HEK293 (cell line): ENCODE measurements at regions not wholly inside any gene's neighbourhood (a gene's known extent, or its start where the extent isn't known, plus 50 kb on each side); places are given as distances from the start of the nearest gene placed in this dataset.

Experiments used
- CTCF ChIA-PET: fragments of 350-600 bp; formaldehyde crosslinking; extraction: SDS; loops from one replicate; lab custom pipeline; 2021; ENCODE audit warnings: antibody characterized with exemption; lab: Yijun Ruan, JAX
- POLR2A ChIA-PET: fragments of 300-600 bp; formaldehyde crosslinking; extraction: SDS; loops from one replicate; lab custom pipeline; 2020; ENCODE audit warnings: antibody characterized with exemption, inconsistent platforms; lab: Yijun Ruan, JAX
- H3K27ac ChIP-seq: fragments of 200-500 bp; sonication (Bioruptor generic); 2 replicates; pipeline ENCODE4 v1.5.1; 2014; ENCODE audit warnings: low read depth, low read length, control low read depth, inconsistent platforms; ENCODE audit errors: extremely low read depth
- H3K36me3 ChIP-seq, 2 experiments: fragments of 200-500 bp in 1 of 2; sonication (Bioruptor generic) in 1 of 2; 1 replicate in 1 of 2; 2 replicates in 1 of 2; pipeline ENCODE4 v1.5.1; 2014 to 2017; ENCODE audit warnings: inconsistent platforms in 2 of 2, low read length in 2 of 2; ENCODE audit not compliant: control insufficient read depth in 2 of 2, insufficient read depth in 1 of 2
- H3K4me1 ChIP-seq: fragments of 200-500 bp; sonication (Bioruptor generic); 2 replicates; pipeline ENCODE4 v1.5.1; 2014; ENCODE audit warnings: mild to moderate bottlenecking, low read length, inconsistent platforms; ENCODE audit not compliant: control insufficient read depth, insufficient read depth
- H3K4me3 ChIP-seq: 2 replicates; pipeline ENCODE4 v1.5.1; 2011; ENCODE audit warnings: low read depth, mild to moderate bottlenecking, control low read depth, low read length, moderate library complexity
- H3K9me3 ChIP-seq: fragments of 200-500 bp; sonication (Bioruptor generic); 2 replicates; pipeline ENCODE4 v1.5.1; 2014; ENCODE audit warnings: low read depth, low read length, inconsistent platforms; ENCODE audit not compliant: control insufficient read depth, insufficient read depth
- EGR2 ChIP-seq: fragments of 450-650 bp; formaldehyde crosslinking; IDR thresholded peaks from 2 replicates; pipeline ENCODE4 v1.5.1; 2016; ENCODE audit warnings: low read depth, missing biosample characterization, missing genetic modification characterization
- HOXC10 ChIP-seq: sonication (generic); formaldehyde crosslinking; IDR thresholded peaks from 2 replicates; pipeline ENCODE4 v1.8.1; 2023; ENCODE audit warnings: mild to moderate bottlenecking, missing genetic modification reagents
- KLF9 ChIP-seq: fragments of 450-650 bp; formaldehyde crosslinking; IDR thresholded peaks from 2 replicates; pipeline ENCODE4 v1.5.1; 2016; ENCODE audit warnings: missing biosample characterization, missing genetic modification characterization, low read depth
- SCRT2 ChIP-seq: fragments of 450-650 bp; formaldehyde crosslinking; IDR thresholded peaks from 2 replicates; pipeline ENCODE4 v1.5.1; 2016; ENCODE audit warnings: missing biosample characterization, missing genetic modification characterization
- TRIM28 ChIP-seq: IDR thresholded peaks from 2 replicates; pipeline ENCODE4 v1.6.1; 2011; ENCODE audit warnings: low read length, control low read depth, borderline replicate concordance
- ZBTB17 ChIP-seq: fragments of 450-650 bp; formaldehyde crosslinking; IDR thresholded peaks from 2 replicates; pipeline ENCODE4 v1.5.1; 2016; ENCODE audit warnings: missing biosample characterization, missing genetic modification characterization
- ZBTB7A ChIP-seq: fragments of 450-650 bp; formaldehyde crosslinking; IDR thresholded peaks from 2 replicates; pipeline ENCODE4 v1.5.1; 2016; ENCODE audit warnings: low read depth, missing biosample characterization, missing genetic modification characterization
- ZFHX2 ChIP-seq: fragments of 450-650 bp; formaldehyde crosslinking; conservative IDR thresholded peaks from 2 replicates; pipeline ENCODE4 v1.5.1; 2016; ENCODE audit warnings: missing biosample characterization, missing genetic modification characterization
- ZIC2 ChIP-seq: fragments of 450-650 bp; formaldehyde crosslinking; IDR thresholded peaks from 2 replicates; pipeline ENCODE4 v1.5.1; 2016; ENCODE audit warnings: missing biosample characterization, missing genetic modification characterization
- ZNF112 ChIP-seq: fragments of 450-650 bp; formaldehyde crosslinking; IDR thresholded peaks from 2 replicates; pipeline ENCODE4 v1.5.0; 2017; ENCODE audit warnings: missing biosample characterization, missing genetic modification characterization
- ZNF157 ChIP-seq: fragments of 450-650 bp; formaldehyde crosslinking; IDR thresholded peaks from 2 replicates; pipeline ENCODE4 v1.5.1; 2016; ENCODE audit warnings: missing biosample characterization, missing genetic modification characterization
- ZNF292 ChIP-seq: fragments of 450-650 bp; formaldehyde crosslinking; IDR thresholded peaks from 2 replicates; pipeline ENCODE4 v1.5.1; 2016; ENCODE audit warnings: low read depth, missing biosample characterization, missing genetic modification characterization, borderline replicate concordance
- ZNF302 ChIP-seq: fragments of 450-650 bp; formaldehyde crosslinking; IDR thresholded peaks from 2 replicates; pipeline ENCODE4 v1.5.1; 2016; ENCODE audit warnings: missing biosample characterization, missing genetic modification characterization, low read depth
- ZNF423 ChIP-seq: fragments of 450-650 bp; formaldehyde crosslinking; IDR thresholded peaks from 2 replicates; pipeline ENCODE4 v1.5.1; 2016; ENCODE audit warnings: missing biosample characterization, missing genetic modification characterization
- ZNF488 ChIP-seq: fragments of 450-650 bp; formaldehyde crosslinking; IDR thresholded peaks from 2 replicates; pipeline ENCODE4 v1.5.1; 2016; ENCODE audit warnings: missing biosample characterization, missing genetic modification characterization
- ZNF544 ChIP-seq: fragments of 450-650 bp; formaldehyde crosslinking; IDR thresholded peaks from 2 replicates; pipeline ENCODE4 v1.5.0; 2017; ENCODE audit warnings: missing biosample characterization, missing genetic modification characterization
- ZNF658 ChIP-seq: fragments of 450-650 bp; formaldehyde crosslinking; IDR thresholded peaks from 2 replicates; pipeline ENCODE4; 2016; ENCODE audit warnings: missing biosample characterization, missing genetic modification characterization
- ZNF701 ChIP-seq: fragments of 450-650 bp; formaldehyde crosslinking; IDR thresholded peaks from 2 replicates; pipeline ENCODE4 v1.5.1; 2016; ENCODE audit warnings: missing biosample characterization, missing genetic modification characterization
- ZNF777 ChIP-seq: fragments of 450-650 bp; formaldehyde crosslinking; IDR thresholded peaks from 2 replicates; pipeline ENCODE4 v1.5.1; 2017; ENCODE audit warnings: missing biosample characterization, missing genetic modification characterization, borderline replicate concordance
- ZNF837 ChIP-seq: fragments of 450-650 bp; formaldehyde crosslinking; IDR thresholded peaks from 2 replicates; pipeline ENCODE4 v1.5.1; 2016; ENCODE audit warnings: missing biosample characterization, missing genetic modification characterization
- ZSCAN18 ChIP-seq: fragments of 450-650 bp; formaldehyde crosslinking; IDR thresholded peaks from 2 replicates; pipeline ENCODE4 v1.5.1; 2016; ENCODE audit warnings: missing biosample characterization, missing genetic modification characterization
- TF ChIP-seq, protein P1 (sequence below): fragments of 450-650 bp; formaldehyde crosslinking; IDR thresholded peaks from 2 replicates; pipeline ENCODE4 v1.5.1; 2016; ENCODE audit warnings: missing biosample characterization, missing genetic modification characterization, borderline replicate concordance
- TF ChIP-seq, protein P2 (sequence below): fragments of 450-650 bp; IDR thresholded peaks from 2 replicates; pipeline ENCODE4 v1.5.1; 2018; ENCODE audit warnings: missing biosample characterization, missing genetic modification characterization
- TF ChIP-seq, protein P3 (sequence below): fragments of 450-650 bp; formaldehyde crosslinking; IDR thresholded peaks from 2 replicates; pipeline ENCODE4 v1.5.1; 2016; ENCODE audit warnings: missing biosample characterization, missing genetic modification characterization
- TF ChIP-seq, protein P4 (sequence below): fragments of 450-650 bp; formaldehyde crosslinking; IDR thresholded peaks from 2 replicates; pipeline ENCODE4 v1.5.1; 2017; ENCODE audit warnings: missing biosample characterization, missing genetic modification characterization

DNA sequence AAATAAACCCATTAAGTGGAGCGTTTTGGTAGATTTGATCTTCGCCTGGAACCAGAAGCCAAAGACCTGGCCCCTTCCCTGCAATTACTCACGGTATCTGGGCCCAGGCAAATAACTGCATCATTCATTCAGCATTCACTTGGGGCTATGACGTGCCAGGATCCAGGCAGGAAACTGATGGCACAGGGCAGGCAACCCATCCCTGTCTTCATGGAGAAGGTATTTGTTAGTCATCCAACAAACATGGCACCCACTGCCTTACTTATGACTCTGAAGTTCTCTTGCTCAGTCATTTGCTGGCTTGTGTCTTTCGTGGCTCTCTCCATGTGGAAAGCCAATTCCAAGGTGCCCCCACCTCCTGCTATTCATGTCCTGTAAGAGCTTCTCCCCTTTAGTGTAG, 232.4 kb downstream of the BMP7 start (continued):
- no peak for TF ChIP-seq ZNF488 (tag by site-specific recombination)
- TF ChIP-seq, protein P1, sequence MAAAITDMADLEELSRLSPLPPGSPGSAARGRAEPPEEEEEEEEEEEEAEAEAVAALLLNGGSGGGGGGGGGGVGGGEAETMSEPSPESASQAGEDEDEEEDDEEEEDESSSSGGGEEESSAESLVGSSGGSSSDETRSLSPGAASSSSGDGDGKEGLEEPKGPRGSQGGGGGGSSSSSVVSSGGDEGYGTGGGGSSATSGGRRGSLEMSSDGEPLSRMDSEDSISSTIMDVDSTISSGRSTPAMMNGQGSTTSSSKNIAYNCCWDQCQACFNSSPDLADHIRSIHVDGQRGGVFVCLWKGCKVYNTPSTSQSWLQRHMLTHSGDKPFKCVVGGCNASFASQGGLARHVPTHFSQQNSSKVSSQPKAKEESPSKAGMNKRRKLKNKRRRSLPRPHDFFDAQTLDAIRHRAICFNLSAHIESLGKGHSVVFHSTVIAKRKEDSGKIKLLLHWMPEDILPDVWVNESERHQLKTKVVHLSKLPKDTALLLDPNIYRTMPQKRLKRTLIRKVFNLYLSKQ (tag by site-specific recombination): no peak
- TF ChIP-seq, protein P2, sequence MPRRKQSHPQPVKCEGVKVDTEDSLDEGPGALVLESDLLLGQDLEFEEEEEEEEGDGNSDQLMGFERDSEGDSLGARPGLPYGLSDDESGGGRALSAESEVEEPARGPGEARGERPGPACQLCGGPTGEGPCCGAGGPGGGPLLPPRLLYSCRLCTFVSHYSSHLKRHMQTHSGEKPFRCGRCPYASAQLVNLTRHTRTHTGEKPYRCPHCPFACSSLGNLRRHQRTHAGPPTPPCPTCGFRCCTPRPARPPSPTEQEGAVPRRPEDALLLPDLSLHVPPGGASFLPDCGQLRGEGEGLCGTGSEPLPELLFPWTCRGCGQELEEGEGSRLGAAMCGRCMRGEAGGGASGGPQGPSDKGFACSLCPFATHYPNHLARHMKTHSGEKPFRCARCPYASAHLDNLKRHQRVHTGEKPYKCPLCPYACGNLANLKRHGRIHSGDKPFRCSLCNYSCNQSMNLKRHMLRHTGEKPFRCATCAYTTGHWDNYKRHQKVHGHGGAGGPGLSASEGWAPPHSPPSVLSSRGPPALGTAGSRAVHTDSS (tag by site-specific recombination): no peak
- TF ChIP-seq ZNF423 (tag by site-specific recombination): no peak

DNA sequence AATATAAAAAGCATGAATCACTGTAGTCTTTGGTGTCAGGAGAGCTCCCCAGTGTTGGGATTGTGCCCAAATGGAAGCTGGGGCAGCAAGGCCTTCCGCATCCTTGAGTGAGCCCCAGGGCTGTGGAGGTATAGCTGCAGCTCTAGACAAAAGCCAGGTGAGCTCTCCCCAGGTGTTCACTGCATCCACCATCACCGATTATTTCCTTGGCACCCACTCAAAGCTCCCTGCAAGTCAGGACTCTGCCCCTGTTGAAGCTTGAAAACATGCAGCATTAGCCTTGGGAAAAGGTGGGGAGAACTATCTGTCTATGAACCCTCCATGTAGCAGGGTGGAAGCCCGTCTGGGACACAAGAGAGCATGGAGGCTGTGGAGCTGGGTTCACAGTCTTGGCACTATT, 228.8 kb downstream of the BMP7 start:
- no peaks in the 10 kb centered on the region for H3K4me1 ChIP-seq
- ChIA-PET CTCF (interaction anchor here (0.6 kb wide), 1 partner anchor 289 kb away, joined by 3 read pairs; no protein-coding TSS in a partner anchor), POLR2A (no interaction called here)
- no peak overlapping the region for H3K4me3 ChIP-seq
- no peak for TF ChIP-seq EGR2 (tag by site-specific recombination)
- no peak for TF ChIP-seq ZNF302 (tag by site-specific recombination)
- TF ChIP-seq ZNF112 (tag by site-specific recombination): no peak
- TF ChIP-seq ZNF157: no peak
- no peak for TF ChIP-seq TRIM28
- no peak for TF ChIP-seq ZBTB7A (tag by site-specific recombination)
- TF ChIP-seq ZFHX2 (tag by site-specific recombination): no peak
- no peak for TF ChIP-seq ZNF292
- no peak for TF ChIP-seq ZSCAN18
- no peak for TF ChIP-seq KLF9 (tag by site-specific recombination)
- H3K27ac ChIP-seq: no peak overlapping the region
- no peaks in the 10 kb centered on the region for H3K9me3 ChIP-seq
- no peaks in the 10 kb centered on the region for H3K36me3 ChIP-seq

GRCh38 chr20:57038608-57039440, 227.6 kb downstream of the BMP7 start:
- CTCF ChIA-PET: interaction anchor here (0.7 kb wide), 2 partner anchors 85 to 110 kb away, joined by 3 to 6 read pairs; no protein-coding TSS in a partner anchor
- Histone ChIP-seq H3K4me3 (no peak overlapping the region), H3K27ac (no peak overlapping the region), H3K4me1 (no peaks in the 10 kb centered on the region), H3K9me3 (no peaks in the 10 kb centered on the region), H3K36me3 (no peaks in the 10 kb centered on the region)
- POLR2A ChIA-PET: no interaction called here
- TF ChIP-seq ZNF777 (tag by site-specific recombination) (no peak), ZNF701 (tag by site-specific recombination) (0 out of 2 replicates have a peak, but pooled peaks have one; percentile 11), ZNF544 (tag by site-specific recombination) (no peak), ZNF837 (tag by site-specific recombination) (no peak), HOXC10 (no peak), ZNF658 (tag by site-specific recombination) (0 out of 2 replicates have a peak, but pooled peaks have one; percentile 46), ZIC2 (peak; percentile 76), ZBTB17 (tag by site-specific recombination) (peak; percentile 100), SCRT2 (tag by site-specific recombination) (no peak)
- TF ChIP-seq, protein P3, sequence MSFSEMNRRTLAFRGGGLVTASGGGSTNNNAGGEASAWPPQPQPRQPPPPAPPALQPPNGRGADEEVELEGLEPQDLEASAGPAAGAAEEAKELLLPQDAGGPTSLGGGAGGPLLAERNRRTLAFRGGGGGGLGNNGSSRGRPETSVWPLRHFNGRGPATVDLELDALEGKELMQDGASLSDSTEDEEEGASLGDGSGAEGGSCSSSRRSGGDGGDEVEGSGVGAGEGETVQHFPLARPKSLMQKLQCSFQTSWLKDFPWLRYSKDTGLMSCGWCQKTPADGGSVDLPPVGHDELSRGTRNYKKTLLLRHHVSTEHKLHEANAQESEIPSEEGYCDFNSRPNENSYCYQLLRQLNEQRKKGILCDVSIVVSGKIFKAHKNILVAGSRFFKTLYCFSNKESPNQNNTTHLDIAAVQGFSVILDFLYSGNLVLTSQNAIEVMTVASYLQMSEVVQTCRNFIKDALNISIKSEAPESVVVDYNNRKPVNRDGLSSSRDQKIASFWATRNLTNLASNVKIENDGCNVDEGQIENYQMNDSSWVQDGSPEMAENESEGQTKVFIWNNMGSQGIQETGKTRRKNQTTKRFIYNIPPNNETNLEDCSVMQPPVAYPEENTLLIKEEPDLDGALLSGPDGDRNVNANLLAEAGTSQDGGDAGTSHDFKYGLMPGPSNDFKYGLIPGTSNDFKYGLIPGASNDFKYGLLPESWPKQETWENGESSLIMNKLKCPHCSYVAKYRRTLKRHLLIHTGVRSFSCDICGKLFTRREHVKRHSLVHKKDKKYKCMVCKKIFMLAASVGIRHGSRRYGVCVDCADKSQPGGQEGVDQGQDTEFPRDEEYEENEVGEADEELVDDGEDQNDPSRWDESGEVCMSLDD: no peak
- TF ChIP-seq, protein P4, sequence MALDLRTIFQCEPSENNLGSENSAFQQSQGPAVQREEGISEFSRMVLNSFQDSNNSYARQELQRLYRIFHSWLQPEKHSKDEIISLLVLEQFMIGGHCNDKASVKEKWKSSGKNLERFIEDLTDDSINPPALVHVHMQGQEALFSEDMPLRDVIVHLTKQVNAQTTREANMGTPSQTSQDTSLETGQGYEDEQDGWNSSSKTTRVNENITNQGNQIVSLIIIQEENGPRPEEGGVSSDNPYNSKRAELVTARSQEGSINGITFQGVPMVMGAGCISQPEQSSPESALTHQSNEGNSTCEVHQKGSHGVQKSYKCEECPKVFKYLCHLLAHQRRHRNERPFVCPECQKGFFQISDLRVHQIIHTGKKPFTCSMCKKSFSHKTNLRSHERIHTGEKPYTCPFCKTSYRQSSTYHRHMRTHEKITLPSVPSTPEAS (tag by site-specific recombination): no peak
